ENCODE measurements at regions not wholly inside any gene's neighbourhood (a gene's known extent, or its start where the extent isn't known, plus 50 kb on each side); places are given as distances from the start of the nearest gene placed in this dataset.

- TF ChIP-seq POLR2AphosphoS5 (IDR thresholded peaks at IDR 0.05; ENCODE audit: low read depth, low read length) (no peak), POLR2A (IDR thresholded peaks at IDR 0.05; ENCODE audit: low read depth, low read length) (no peak), TAF1 (IDR thresholded peaks at IDR 0.05; ENCODE audit: low read depth, low read length) (no peak), POU2F2 (IDR thresholded peaks at IDR 0.05; ENCODE audit: low read depth, low read length) (no peak), PAX5 (IDR thresholded peaks at IDR 0.05; ENCODE audit: insufficient read depth, low read length, severe bottlenecking) (no peak)
Observed at GRCh38 chr13:76693086-76693485, 193.1 kb downstream of the KCTD12 start.
